ENCODE measurements at regions not wholly inside any gene's neighbourhood (a gene's known extent, or its start where the extent isn't known, plus 50 kb on each side); places are given as distances from the start of the nearest gene placed in this dataset.

DNA sequence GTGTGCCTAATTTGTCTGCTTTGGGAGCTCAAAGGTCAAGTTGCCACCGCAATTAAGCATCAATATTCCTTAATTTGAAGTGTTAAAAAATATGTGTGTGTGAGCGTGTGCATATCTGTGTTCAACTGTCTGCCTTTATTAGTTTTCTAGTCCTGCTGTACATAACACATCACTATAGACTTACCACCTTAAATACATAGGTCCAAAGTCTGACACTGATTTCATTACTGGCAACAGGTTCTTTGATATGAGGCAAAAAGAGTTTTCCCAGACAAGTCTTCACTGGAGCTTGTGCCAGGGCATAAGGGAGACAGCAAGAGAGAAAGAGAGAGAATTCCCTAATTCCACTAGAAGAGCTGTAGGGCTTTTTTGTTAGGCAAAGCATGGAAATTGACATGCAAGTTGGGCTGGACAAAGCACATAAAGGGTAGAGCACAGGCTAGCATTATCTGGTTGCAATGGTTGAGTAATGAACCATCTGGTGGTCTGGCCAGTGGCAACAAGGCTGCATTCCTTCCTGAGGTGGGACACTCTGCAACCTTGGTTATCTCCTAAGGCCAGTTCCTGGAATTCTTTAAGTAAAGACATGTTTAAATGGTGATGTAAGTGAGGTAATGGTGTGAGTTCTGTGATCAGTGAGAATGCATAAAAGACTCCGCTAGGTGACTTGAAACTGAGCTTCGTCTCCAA lies 457.2 kb upstream of the ADAMTS5 start:
- Mint-ChIP-seq H3K27ac (no peak overlapping the region), H3K9me3 (no peaks in the 10 kb centered on the region), H3K4me3 (no peak overlapping the region), H3K27me3 (no peaks in the 10 kb centered on the region), H3K4me1 (no peaks in the 10 kb centered on the region)
- ATAC-seq = no peak
- DNase-seq = no peak

DNA sequence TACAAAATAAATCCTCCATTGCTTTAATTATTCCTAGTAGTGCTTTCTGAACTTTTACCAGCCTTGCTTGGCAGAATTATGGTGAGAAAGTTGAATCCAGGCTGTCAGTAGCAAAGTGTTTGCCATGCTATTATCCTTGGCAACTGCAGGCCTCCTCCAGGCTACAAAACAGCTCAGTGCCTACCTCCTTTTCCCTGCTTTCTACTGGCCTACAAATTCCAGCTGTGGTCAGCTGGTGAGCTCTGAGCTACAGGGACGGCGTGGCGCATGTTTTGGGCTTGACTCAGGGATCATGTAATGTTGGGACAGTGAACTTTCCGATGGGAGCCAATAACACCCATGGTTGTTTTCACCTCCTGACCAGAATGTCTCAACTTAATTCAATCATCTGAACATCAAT lies 456.1 kb upstream of the ADAMTS5 start:
- DNase-seq = no peak
- Mint-ChIP-seq H3K27me3 (no peaks in the 10 kb centered on the region), H3K27ac (no peak overlapping the region), H3K9me3 (no peaks in the 10 kb centered on the region), H3K4me1 (no peaks in the 10 kb centered on the region), H3K4me3 (no peak overlapping the region)
- no peak for ATAC-seq

DNA sequence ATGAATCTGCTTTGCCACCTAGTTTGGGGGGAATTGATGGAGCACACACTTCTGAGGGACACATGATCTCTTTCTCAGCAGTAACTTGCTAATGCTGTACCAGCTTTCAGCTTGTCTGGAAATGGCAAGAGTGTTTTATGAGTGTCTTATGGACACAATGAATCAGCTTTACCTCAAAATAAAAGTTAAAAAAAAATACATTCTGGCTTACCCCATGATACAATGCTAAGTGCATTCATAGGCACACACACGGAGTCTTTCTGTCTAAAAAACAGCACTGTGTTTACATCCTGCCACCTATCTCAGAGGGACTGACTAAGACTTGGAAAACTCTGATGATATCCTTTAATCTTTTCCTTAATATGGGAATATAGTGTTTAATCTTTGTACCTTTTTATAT lies 455.5 kb upstream of the ADAMTS5 start:
- DNase-seq (no peak), ATAC-seq (no peak)
- H3K9me3 Mint-ChIP-seq = no peaks in the 10 kb centered on the region
- no peak overlapping the region for H3K4me3 Mint-ChIP-seq
- no peaks in the 10 kb centered on the region for H3K27me3 Mint-ChIP-seq
- H3K27ac Mint-ChIP-seq = no peak overlapping the region
- H3K4me1 Mint-ChIP-seq = no peaks in the 10 kb centered on the region

DNA sequence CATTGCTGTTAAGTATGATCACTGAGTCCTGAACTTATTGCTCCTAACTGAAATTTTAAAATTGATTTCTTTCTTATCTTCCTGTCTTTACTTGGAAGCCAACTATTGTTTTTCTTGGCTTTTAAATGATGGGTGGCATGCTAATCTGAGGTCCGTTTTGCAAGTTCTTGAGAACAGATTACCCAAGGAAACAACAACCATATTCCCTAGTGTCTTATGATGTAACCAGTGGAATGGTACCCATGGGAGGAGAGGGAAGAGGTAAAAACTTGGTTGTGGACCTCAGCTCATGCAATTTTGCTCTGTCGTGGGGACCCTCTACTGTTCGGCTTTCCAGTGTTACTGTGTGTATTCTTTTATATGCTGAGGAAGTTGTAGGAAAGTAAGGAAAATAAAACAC lies 454.8 kb upstream of the ADAMTS5 start:
- Mint-ChIP-seq H3K4me1 (no peaks in the 10 kb centered on the region), H3K27me3 (no peaks in the 10 kb centered on the region), H3K9me3 (peaks cover 0 to 5% of the 10 kb centered on the region in 2 donors), H3K4me3 (no peak overlapping the region), H3K27ac (no peak overlapping the region)
- ATAC-seq (no peak), DNase-seq (no peak)

DNA sequence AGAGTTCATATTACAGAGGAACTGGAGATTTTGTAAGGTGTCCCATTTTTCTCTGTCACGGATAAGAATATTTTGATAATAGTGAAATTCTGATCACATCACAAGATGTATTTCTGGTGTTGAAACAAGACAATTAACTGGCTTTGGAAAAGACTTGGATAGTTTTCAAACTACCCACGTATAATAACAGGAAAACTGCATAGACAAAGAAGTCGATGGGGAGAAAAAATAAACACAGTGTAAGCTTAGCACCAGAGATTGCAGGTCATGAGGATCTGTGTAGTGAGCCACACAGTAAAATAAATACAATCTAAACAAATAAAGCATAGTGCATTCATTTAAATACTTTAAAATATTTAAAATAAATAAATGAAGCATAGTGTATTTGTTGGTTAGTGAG lies 452.3 kb upstream of the ADAMTS5 start:
- Mint-ChIP-seq H3K27ac (no peak overlapping the region), H3K9me3 (peaks cover 0 to 5% of the 10 kb centered on the region in 2 donors), H3K4me3 (no peak overlapping the region), H3K27me3 (no peaks in the 10 kb centered on the region), H3K4me1 (no peaks in the 10 kb centered on the region)
- DNase-seq (no peak), ATAC-seq (no peak)

DNA sequence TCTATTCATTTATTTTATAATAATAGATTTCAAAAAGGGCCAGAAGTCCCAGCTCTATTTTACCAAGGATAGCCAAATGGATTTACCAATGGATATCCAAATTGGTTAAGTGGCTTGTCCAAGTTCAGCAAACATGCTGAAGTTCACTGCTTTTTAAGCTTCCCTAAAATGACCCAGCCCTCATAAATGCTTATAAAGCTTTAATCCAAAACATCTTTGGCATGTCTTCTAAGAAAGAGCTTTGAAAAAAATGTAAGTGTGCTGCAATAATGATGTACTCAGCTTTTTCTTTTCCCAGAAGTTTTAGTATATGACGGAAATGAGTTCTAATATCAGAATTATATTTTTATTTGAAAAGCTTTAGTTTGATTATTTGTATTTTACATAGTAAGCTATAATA lies 451.5 kb upstream of the ADAMTS5 start:
- no peak overlapping the region for H3K27ac Mint-ChIP-seq
- no peaks in the 10 kb centered on the region for H3K4me1 Mint-ChIP-seq
- H3K9me3 Mint-ChIP-seq = peaks cover 0 to 5% of the 10 kb centered on the region in 2 donors
- H3K27me3 Mint-ChIP-seq = no peaks in the 10 kb centered on the region
- DNase-seq (no peak), ATAC-seq (no peak)
- H3K4me3 Mint-ChIP-seq = no peak overlapping the region

DNA sequence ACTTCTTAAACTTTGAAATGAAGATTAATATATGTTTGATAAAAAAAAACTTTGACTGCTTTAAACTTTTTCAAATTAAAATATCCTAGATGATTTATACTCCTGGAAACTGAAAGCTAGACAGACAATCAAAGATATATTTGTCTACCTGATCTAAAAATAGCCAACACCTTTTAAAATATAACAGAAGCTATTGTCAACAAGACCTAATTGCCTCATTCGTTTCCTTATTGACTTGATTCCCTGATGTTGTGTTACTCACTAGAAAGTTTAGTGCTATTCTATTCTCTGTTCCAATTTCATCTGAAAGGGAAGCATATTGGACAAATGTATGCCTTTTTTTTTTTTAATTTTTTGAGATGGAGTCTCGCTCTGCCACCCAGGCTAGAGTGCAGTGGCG lies 445.6 kb upstream of the ADAMTS5 start:
- peaks cover 0 to 19% of the 10 kb centered on the region in 2 donors for H3K9me3 Mint-ChIP-seq
- no peak overlapping the region for H3K27ac Mint-ChIP-seq
- no peak overlapping the region for H3K4me3 Mint-ChIP-seq
- no peaks in the 10 kb centered on the region for H3K4me1 Mint-ChIP-seq
- DNase-seq (no peak), ATAC-seq (no peak)
- H3K27me3 Mint-ChIP-seq = no peaks in the 10 kb centered on the region

DNA sequence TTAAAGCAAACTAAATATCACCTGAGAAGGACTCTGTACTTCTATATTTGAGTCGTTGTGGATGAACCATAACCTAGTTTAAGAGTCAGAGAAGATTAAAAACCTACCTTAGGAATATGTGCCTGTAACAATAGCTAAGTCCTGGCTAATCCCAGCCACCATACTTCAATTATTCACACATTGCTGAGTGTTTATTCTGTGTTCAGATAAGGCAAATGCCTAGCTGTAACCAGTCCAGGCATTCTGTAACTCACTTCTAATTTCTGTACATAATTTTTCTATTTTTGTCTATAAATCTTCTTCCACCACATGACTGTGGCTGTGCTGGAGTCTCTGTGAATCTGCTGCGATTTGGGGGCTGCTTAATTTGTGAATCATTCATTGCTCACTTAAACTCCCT lies 441.9 kb upstream of the ADAMTS5 start:
- Mint-ChIP-seq H3K4me3 (no peak overlapping the region), H3K27ac (no peak overlapping the region), H3K4me1 (no peaks in the 10 kb centered on the region), H3K27me3 (no peaks in the 10 kb centered on the region), H3K9me3 (peaks cover 0 to 20% of the 10 kb centered on the region in 2 donors)
- no peak for DNase-seq
- ATAC-seq = no peak

DNA sequence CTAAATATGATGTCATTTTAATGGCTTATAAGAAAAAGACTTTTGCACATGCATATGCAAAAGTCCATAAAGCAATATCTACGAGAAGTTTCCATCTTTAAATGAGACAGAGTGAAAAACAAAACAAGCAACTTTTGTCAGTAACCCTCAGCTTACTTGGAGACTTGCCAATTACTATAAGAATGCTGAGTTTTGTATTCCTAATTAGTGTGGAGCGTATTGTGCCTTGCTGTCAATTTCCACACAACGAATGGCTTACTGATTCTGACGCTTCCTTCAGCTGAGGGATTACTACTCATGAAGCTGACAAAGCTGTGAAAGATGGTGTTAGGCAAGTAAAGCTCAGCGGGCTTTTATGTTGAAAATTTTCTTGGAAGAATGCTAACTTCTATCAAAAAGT lies 440.4 kb upstream of the ADAMTS5 start:
- Mint-ChIP-seq H3K27me3 (no peaks in the 10 kb centered on the region), H3K4me1 (no peaks in the 10 kb centered on the region), H3K27ac (no peak overlapping the region), H3K4me3 (no peak overlapping the region), H3K9me3 (peaks cover 0 to 20% of the 10 kb centered on the region in 2 donors)
- DNase-seq (no peak), ATAC-seq (no peak)

DNA sequence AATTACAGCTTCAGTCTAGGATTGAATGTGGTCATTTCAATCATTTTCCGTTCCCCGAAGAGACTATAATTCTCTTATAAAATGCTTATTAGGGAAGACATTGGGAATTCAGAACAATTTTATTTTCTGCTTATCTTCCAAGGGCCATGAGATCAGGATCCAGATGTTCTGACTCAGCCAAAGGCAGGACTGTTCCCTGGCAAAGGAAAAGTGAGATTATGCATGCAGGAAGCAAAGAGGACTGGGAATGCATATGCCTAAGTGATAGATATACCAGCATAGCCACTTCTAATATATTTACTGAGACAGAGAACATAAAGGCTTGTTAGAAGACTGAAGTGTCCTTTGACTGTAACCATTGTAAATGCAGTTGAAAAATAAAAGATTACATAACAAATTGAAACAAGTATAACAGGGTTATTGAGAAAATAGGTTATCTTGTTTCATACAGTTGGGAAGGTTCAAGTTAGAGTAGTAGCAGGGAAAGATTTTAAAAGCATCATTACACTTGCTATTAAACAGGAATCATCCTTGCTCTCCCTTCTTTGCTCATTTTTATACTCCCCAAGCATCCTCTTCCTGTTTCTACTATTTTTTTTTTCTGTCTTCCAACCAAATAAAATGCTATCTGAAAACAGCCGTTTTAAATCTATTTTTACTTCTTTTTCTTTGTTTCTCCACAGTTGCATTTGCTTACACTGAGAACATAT lies 439.6 kb upstream of the ADAMTS5 start:
- Mint-ChIP-seq H3K9me3 (peaks cover 0 to 20% of the 10 kb centered on the region in 2 donors), H3K4me1 (no peaks in the 10 kb centered on the region), H3K27me3 (no peaks in the 10 kb centered on the region), H3K27ac (no peak overlapping the region), H3K4me3 (no peak overlapping the region)
- no peak for DNase-seq
- ATAC-seq = no peak

DNA sequence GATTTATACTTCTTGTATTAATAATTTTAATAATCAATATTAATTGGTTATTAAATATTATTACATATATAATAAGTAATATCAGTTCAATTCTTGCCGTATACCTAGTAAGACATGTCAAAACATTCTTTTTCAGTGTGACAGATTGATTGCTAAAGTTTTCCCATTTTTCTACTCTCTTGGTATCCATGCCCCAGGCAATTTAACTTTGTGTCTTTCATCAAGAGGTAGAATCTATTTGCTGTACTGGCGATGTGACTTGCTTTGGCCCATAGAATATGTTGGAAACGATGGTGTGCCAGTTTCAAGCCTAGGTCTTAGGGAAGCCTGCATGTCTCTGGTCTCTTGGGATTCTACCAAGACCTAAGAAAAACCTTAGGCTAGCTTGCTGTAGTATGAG lies 436.1 kb upstream of the ADAMTS5 start:
- H3K4me1 Mint-ChIP-seq = no peaks in the 10 kb centered on the region
- no peak for DNase-seq

DNA sequence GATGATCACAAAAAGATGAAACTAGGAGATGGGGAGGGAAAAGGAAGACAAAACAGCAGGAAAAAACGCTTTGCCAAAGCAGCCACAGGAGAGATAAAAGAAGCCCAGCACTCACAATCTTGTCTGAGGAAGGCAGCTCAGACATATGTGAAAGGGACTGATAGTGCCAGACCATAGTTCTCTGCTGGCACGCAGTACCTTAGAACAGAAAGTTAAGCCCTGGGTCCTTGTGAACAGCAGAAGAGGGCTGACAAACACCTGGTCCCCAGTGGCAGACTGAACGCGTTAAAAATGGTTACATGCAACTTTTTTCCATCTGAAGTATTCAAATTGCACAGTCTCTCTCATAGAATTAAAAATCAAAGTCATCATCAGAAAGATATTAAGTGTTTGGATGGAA lies 433.2 kb upstream of the ADAMTS5 start:
- H3K27ac Mint-ChIP-seq = no peak overlapping the region
- peaks cover 8 to 15% of the 10 kb centered on the region in 2 donors for H3K9me3 Mint-ChIP-seq
- DNase-seq = no peak
- no peaks in the 10 kb centered on the region for H3K4me1 Mint-ChIP-seq
- H3K27me3 Mint-ChIP-seq = no peaks in the 10 kb centered on the region
- H3K4me3 Mint-ChIP-seq = no peak overlapping the region
- ATAC-seq = no peak

More for the DNA sequence above, 436.1 kb upstream of the ADAMTS5 start:
- no peak overlapping the region for H3K27ac Mint-ChIP-seq
- peaks cover 0 to 7% of the 10 kb centered on the region in 2 donors for H3K9me3 Mint-ChIP-seq
- ATAC-seq = no peak
- no peaks in the 10 kb centered on the region for H3K27me3 Mint-ChIP-seq
- H3K4me3 Mint-ChIP-seq = no peak overlapping the region

DNA sequence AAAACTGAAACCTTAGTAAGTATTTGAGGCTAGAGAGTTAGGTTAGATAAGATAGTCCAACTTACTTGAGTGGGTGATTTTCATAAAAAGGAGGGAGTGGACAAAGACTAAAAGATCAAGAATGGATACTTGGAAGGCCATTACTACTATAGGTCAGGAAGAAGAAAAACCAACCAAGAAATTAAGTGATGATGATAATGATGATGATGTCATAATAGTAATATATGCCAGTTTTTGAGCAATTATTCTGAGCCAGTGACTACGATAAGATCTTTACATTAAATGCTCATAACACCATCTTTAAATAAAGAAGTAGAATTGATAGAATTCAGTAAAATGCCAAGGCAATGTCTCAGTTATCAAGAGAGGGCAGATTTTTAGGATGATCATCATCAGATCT lies 430.7 kb upstream of the ADAMTS5 start:
- no peak overlapping the region for H3K4me3 Mint-ChIP-seq
- ATAC-seq (no peak), DNase-seq (no peak)
- peaks cover 8 to 14% of the 10 kb centered on the region in 2 donors for H3K9me3 Mint-ChIP-seq
- H3K27ac Mint-ChIP-seq = no peak overlapping the region
- no peaks in the 10 kb centered on the region for H3K27me3 Mint-ChIP-seq
- H3K4me1 Mint-ChIP-seq = no peaks in the 10 kb centered on the region

DNA sequence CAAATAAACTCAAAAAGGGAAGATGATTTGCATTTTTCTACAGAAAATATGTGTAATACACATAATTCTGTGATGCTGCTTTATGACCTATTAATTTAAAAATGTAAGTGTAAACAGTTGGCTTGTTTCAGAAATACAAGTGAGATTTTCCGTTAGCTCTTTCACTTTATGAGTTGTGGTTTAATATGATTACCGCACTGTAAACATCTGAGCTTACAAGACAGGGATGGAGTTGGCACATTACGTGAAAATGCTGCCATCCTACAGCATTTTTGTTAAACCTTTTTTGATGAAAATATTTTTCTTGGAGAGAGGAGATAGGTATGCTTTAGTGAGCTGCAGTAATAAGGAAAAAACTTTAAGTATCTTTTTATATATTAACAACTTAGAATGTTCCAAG lies 426.8 kb upstream of the ADAMTS5 start:
- ATAC-seq = no peak
- Mint-ChIP-seq H3K4me1 (no peaks in the 10 kb centered on the region), H3K9me3 (peaks cover 8 to 21% of the 10 kb centered on the region in 2 donors), H3K27ac (no peak overlapping the region), H3K27me3 (no peaks in the 10 kb centered on the region), H3K4me3 (no peak overlapping the region)
- DNase-seq = no peak

DNA sequence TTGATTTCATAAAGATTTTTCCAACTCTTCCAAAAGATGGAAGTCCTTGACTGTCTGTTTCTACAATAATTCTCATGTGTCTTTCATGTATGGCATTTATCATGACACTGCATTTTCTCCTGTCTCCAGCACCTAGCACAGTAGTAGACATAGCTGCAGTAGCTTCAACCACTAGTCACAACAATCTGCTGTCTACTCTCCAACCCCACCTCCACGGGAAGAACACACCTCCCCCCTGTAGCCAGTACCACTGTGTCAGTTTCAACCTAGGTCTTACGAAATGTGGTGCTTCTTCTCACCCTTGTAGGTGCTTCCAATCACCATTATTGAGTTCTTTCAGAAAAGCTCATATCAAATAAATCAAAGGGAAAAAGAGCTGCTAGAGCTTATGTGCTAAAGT lies 425.1 kb upstream of the ADAMTS5 start:
- H3K4me1 Mint-ChIP-seq = no peaks in the 10 kb centered on the region
- no peak overlapping the region for H3K4me3 Mint-ChIP-seq
- peaks cover 8 to 21% of the 10 kb centered on the region in 2 donors for H3K9me3 Mint-ChIP-seq
- DNase-seq = no peak
- H3K27me3 Mint-ChIP-seq = no peaks in the 10 kb centered on the region
- no peak overlapping the region for H3K27ac Mint-ChIP-seq
- no peak for ATAC-seq

DNA sequence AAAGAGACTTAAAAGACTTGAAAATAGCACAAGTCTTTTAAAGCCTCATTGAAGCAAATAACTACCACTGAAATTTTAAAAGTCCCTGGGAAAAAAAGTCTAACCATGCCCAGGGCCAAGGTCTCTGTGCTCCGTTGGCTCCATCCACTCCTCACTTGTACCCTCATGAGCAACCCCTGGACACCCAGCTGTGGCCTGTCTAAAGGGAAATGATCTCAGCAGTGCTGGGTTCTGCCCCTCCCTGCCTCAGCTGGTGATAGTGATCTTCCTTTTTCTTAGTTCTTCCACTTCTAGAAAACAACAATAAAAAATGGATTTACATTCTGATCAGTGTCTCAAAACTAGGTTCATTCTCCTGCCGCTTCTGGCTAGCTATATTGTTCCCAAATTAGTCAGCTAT lies 423.5 kb upstream of the ADAMTS5 start:
- DNase-seq (no peak), ATAC-seq (no peak)
- Mint-ChIP-seq H3K27me3 (no peaks in the 10 kb centered on the region), H3K27ac (no peak overlapping the region), H3K4me3 (no peak overlapping the region), H3K9me3 (peaks cover 0 to 7% of the 10 kb centered on the region in 2 donors), H3K4me1 (no peaks in the 10 kb centered on the region)

DNA sequence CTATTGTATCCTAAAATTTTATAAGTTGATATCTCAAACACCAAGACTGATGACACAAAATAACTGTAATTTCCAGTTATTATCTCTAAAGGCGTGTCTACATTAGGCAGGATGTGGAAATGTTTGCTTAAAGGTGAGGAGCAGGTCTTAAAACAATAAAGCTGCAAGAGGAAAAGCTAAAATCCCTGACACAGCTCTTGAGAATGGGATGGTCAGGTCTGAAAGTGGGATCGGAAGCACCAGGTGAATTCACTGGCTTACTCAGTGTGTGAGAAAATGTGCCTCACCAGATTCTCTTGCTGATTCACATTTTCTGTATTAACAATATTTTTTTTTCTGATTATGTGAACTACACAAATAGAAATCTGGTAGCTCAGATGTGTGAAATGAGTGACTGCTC lies 421.9 kb upstream of the ADAMTS5 start:
- H3K27me3 Mint-ChIP-seq = no peaks in the 10 kb centered on the region
- no peak overlapping the region for H3K4me3 Mint-ChIP-seq
- H3K4me1 Mint-ChIP-seq = no peaks in the 10 kb centered on the region
- no peak for DNase-seq
- no peak overlapping the region for H3K27ac Mint-ChIP-seq
- peaks cover 0 to 7% of the 10 kb centered on the region in 2 donors for H3K9me3 Mint-ChIP-seq
- ATAC-seq = no peak
